GM12891 (cell line): ENCODE measurements at regions not wholly inside any gene's neighbourhood (a gene's known extent, or its start where the extent isn't known, plus 50 kb on each side); places are given as distances from the start of the nearest gene placed in this dataset.
"Not testable (repeated sequence)": the region's sequence is repeated elsewhere in the genome, so short reads cannot be mapped to it uniquely, and the experiment has no call there.

Source experiments
- DNase-seq: peaks from one replicate; pipeline ENCODE4 v3.0.0; 2011; ENCODE audit warnings: low spot score; ENCODE audit not compliant: insufficient read length
- FAIRE-seq: peaks from 2 replicates; lab custom pipeline; 2011; peaks lifted over from hg19 to GRCh38; lab: Jason Lieb, UNC
- PAX5 ChIP-seq: IDR thresholded peaks from 2 replicates; pipeline ENCODE4 v1.6.1; 2011; ENCODE audit warnings: low read length, moderate library complexity, mild to moderate bottlenecking; ENCODE audit not compliant: insufficient read depth, severe bottlenecking
- POLR2A ChIP-seq: IDR thresholded peaks from 2 replicates; pipeline ENCODE4 v1.6.1; 2011; ENCODE audit warnings: low read depth, low read length, control low read depth
- POLR2AphosphoS5 ChIP-seq: IDR thresholded peaks from 2 replicates; pipeline ENCODE4 v1.6.1; 2011; ENCODE audit warnings: low read depth, low read length, control low read depth
- POU2F2 ChIP-seq: IDR thresholded peaks from 2 replicates; pipeline ENCODE4 v1.6.1; 2011; ENCODE audit warnings: low read depth, mild to moderate bottlenecking, control low read depth, low read length, moderate library complexity
- SPI1 ChIP-seq: IDR thresholded peaks from 2 replicates; pipeline ENCODE4 v1.6.1; 2011; ENCODE audit warnings: low read depth, low read length, control low read depth
- TAF1 ChIP-seq: IDR thresholded peaks from 2 replicates; pipeline ENCODE4 v1.6.1; 2011; ENCODE audit warnings: low read depth, low read length, control low read depth

- FAIRE-seq: no peak
- TF ChIP-seq SPI1 (no peak), PAX5 (no peak), TAF1 (no peak), POLR2A (no peak), POLR2AphosphoS5 (no peak), POU2F2 (no peak)
- no peak for DNase-seq
Measured at GRCh38 chr4:72893354-72894066, 176.0 kb downstream of the COX18 start.

- no peak for DNase-seq
- FAIRE-seq: no peak
- TF ChIP-seq POU2F2 (no peak), PAX5 (no peak), TAF1 (no peak), POLR2AphosphoS5 (no peak), POLR2A (no peak), SPI1 (no peak)
Measured at GRCh38 chr4:72888331-72888730, 181.2 kb downstream of the COX18 start.

- TF ChIP-seq POU2F2: no peak
- DNase-seq (no peak), FAIRE-seq (no peak)
Measured at GRCh38 chr4:72887152-72887551, 182.4 kb downstream of the COX18 start.

- TF ChIP-seq POLR2A (no peak), POU2F2 (no peak), SPI1 (no peak), PAX5 (no peak), TAF1 (no peak), POLR2AphosphoS5 (no peak)
- DNase-seq (no peak), FAIRE-seq (no peak)
Measured at GRCh38 chr4:72886602-72887001, 182.9 kb downstream of the COX18 start.

GRCh38 chr4:72884225-72884624 lies 185.3 kb downstream of the COX18 start:
- not testable (repeated sequence) for DNase-seq, FAIRE-seq

GRCh38 chr4:72876946-72877345 lies 192.6 kb downstream of the COX18 start:
- no peak for DNase-seq
- FAIRE-seq: no peak

GRCh38 chr4:72875545-72875944 lies 194.0 kb downstream of the COX18 start:
- FAIRE-seq (no peak), DNase-seq (no peak)
- TF ChIP-seq POLR2AphosphoS5 (no peak), POU2F2 (no peak), POLR2A (no peak), SPI1 (no peak)

More at GRCh38 chr4:72876946-72877345, 192.6 kb downstream of the COX18 start:
- TF ChIP-seq POLR2AphosphoS5: no peak
- no peak for TF ChIP-seq PAX5
- TF ChIP-seq SPI1: no peak

- no peak for FAIRE-seq
Measured at GRCh38 chr4:72875138-72875537, 194.4 kb downstream of the COX18 start.

GRCh38 chr4:72864898-72865297 lies 204.6 kb downstream of the COX18 start:
- DNase-seq (no peak), FAIRE-seq (no peak)
- TF ChIP-seq PAX5 (no peak), SPI1 (no peak), POU2F2 (no peak), TAF1 (no peak), POLR2AphosphoS5 (no peak)

More at GRCh38 chr4:72875138-72875537, 194.4 kb downstream of the COX18 start:
- TF ChIP-seq POLR2A: no peak
- no peak for TF ChIP-seq POU2F2
- TF ChIP-seq POLR2AphosphoS5: no peak
- TF ChIP-seq SPI1: no peak
- DNase-seq: no peak

GRCh38 chr4:72864277-72864676 lies 205.2 kb downstream of the COX18 start:
- DNase-seq, FAIRE-seq: not testable (repeated sequence)

- no peak for TF ChIP-seq TAF1
- TF ChIP-seq POU2F2: no peak
- TF ChIP-seq SPI1: no peak
- no peak for TF ChIP-seq POLR2AphosphoS5
- TF ChIP-seq PAX5: no peak
- TF ChIP-seq POLR2A: no peak
- FAIRE-seq: no peak
Measured at GRCh38 chr4:72860766-72861165, 208.8 kb downstream of the COX18 start.

More at GRCh38 chr4:72860766-72861165, 208.8 kb downstream of the COX18 start:
- no peak for DNase-seq
